ENCODE measurements at regions not wholly inside any gene's neighbourhood (a gene's known extent, or its start where the extent isn't known, plus 50 kb on each side); places are given as distances from the start of the nearest gene placed in this dataset.

GRCh38 chr3:127097072-127097405 lies 95.9 kb upstream of the PRR23E start:
- H3K4me3 ChIP-seq: no peak overlapping the region
- ATAC-seq: no peak
- H3K27ac ChIP-seq: no peak overlapping the region
- no peak for TF ChIP-seq CTCF (IDR thresholded peaks at IDR 0.05)
- TF ChIP-seq POLR2A (IDR thresholded peaks at IDR 0.05): no peak
- H3K4me1 ChIP-seq: no peaks in the 10 kb centered on the region
- WGBS, 2 donors: 85 to 100% methylated on average over 3 to 4 of the region's 4 CpGs
- no peak for DNase-seq
- H3K27me3 ChIP-seq: no peaks in the 10 kb centered on the region
- H3K9me3 ChIP-seq: no peaks in the 10 kb centered on the region
- no peaks in the 10 kb centered on the region for H3K36me3 ChIP-seq (replicated peaks in 1 of 2; ENCODE audit: insufficient read depth in 1 of 2, low read depth in 2 of 2)
- intact Hi-C loops (cut with DNase I): no loop called here

GRCh38 chr3:127097481-127097880 lies 95.5 kb upstream of the PRR23E start:
- TF ChIP-seq CTCF (IDR thresholded peaks at IDR 0.05) (no peak), POLR2A (IDR thresholded peaks at IDR 0.05) (no peak)
- H3K4me3 ChIP-seq: no peak overlapping the region
- WGBS, 2 donors: 68 to 89% methylated on average over 1 to 3 of the region's 3 CpGs
- no peak for DNase-seq
- ATAC-seq: no peak
- H3K4me1 ChIP-seq: no peaks in the 10 kb centered on the region
- H3K36me3 ChIP-seq (replicated peaks in 1 of 2; ENCODE audit: insufficient read depth in 1 of 2, low read depth in 2 of 2): no peaks in the 10 kb centered on the region
- no peaks in the 10 kb centered on the region for H3K9me3 ChIP-seq
- no peak overlapping the region for H3K27ac ChIP-seq
- H3K27me3 ChIP-seq: no peaks in the 10 kb centered on the region
- intact Hi-C loops (cut with DNase I): no loop called here

GRCh38 chr3:127099982-127100381 lies 92.9 kb upstream of the PRR23E start:
- Histone ChIP-seq H3K27me3 (no peaks in the 10 kb centered on the region), H3K4me1 (no peaks in the 10 kb centered on the region), H3K9me3 (no peaks in the 10 kb centered on the region), H3K27ac (no peak overlapping the region), H3K36me3 (replicated peaks in 1 of 2; ENCODE audit: insufficient read depth in 1 of 2, low read depth in 2 of 2) (no peaks in the 10 kb centered on the region), H3K4me3 (no peak overlapping the region)
- no peak for ATAC-seq
- WGBS, 2 donors: 67 to 70% methylated on average over 3 of the region's 3 CpGs
- DNase-seq: no peak
- no peak for TF ChIP-seq CTCF (IDR thresholded peaks at IDR 0.05)
- no peak for TF ChIP-seq POLR2A (IDR thresholded peaks at IDR 0.05)
- intact Hi-C loops (cut with DNase I): no loop called here

GRCh38 chr3:127100459-127101410 lies 92.2 kb upstream of the PRR23E start:
- ATAC-seq (no peak), DNase-seq (no peak)
- H3K27ac ChIP-seq: no peak overlapping the region
- 74 to 78% methylated on average over 8 to 18 of the region's 18 CpGs for WGBS, 2 donors
- no peaks in the 10 kb centered on the region for H3K4me1 ChIP-seq
- H3K4me3 ChIP-seq: no peak overlapping the region
- no peaks in the 10 kb centered on the region for H3K36me3 ChIP-seq (replicated peaks in 1 of 2; ENCODE audit: insufficient read depth in 1 of 2, low read depth in 2 of 2)
- TF ChIP-seq POLR2A (IDR thresholded peaks at IDR 0.05) (no peak), CTCF (IDR thresholded peaks at IDR 0.05) (no peak)
- H3K27me3 ChIP-seq: no peaks in the 10 kb centered on the region
- no peaks in the 10 kb centered on the region for H3K9me3 ChIP-seq
- intact Hi-C loops (cut with DNase I): no loop called here

Data from body of pancreas (tissue), 4 donors.